SK-N-SH treated with all-trans-retinoic acid at 6 μM for 48 hours (cell line): ENCODE measurements at regions not wholly inside any gene's neighbourhood (a gene's known extent, or its start where the extent isn't known, plus 50 kb on each side); places are given as distances from the start of the nearest gene placed in this dataset.

Experiments used
- GLIS3 ChIP-seq: fragments of 250-450 bp; sonication (Bioruptor Pico); IDR thresholded peaks from 2 replicates; pipeline ENCODE4 v1.5.0; 2020; ENCODE audit warnings: mild to moderate bottlenecking, moderate library complexity
- ISL1 ChIP-seq: fragments of 250-450 bp; sonication (Bioruptor Pico); IDR thresholded peaks from 2 replicates; pipeline ENCODE4 v2.1.2; 2022; ENCODE audit warnings: mild to moderate bottlenecking, moderate library complexity
- OSR1 ChIP-seq: fragments of 250-450 bp; sonication (Bioruptor Pico); IDR thresholded peaks from 2 replicates; pipeline ENCODE4 v1.8.0; 2022; ENCODE audit warnings: moderate library complexity, mild to moderate bottlenecking, inconsistent platforms
- PPARA ChIP-seq: fragments of 250-450 bp; sonication (Bioruptor Pico); IDR thresholded peaks from 2 replicates; pipeline ENCODE4 v1.5.0; 2020; ENCODE audit warnings: mild to moderate bottlenecking, borderline replicate concordance
- RARB ChIP-seq: fragments of 250-450 bp; sonication (Bioruptor Pico); IDR thresholded peaks from 2 replicates; pipeline ENCODE4 v1.8.0; 2021; ENCODE audit warnings: mild to moderate bottlenecking, moderate library complexity
- TCF4 ChIP-seq: fragments of 250-450 bp; sonication (Bioruptor Pico); IDR thresholded peaks from 2 replicates; pipeline ENCODE4 v1.8.0; 2021; ENCODE audit warnings: mild to moderate bottlenecking, moderate library complexity, borderline replicate concordance
- TOX ChIP-seq: fragments of 250-450 bp; sonication (Bioruptor Pico); IDR thresholded peaks from 2 replicates; pipeline ENCODE4 v1.8.0; 2021; ENCODE audit warnings: mild to moderate bottlenecking, moderate library complexity, borderline replicate concordance
- ZNF8 ChIP-seq: fragments of 450-650 bp; formaldehyde crosslinking; IDR thresholded peaks from 2 replicates; pipeline ENCODE4 v1.5.0; 2020; ENCODE audit warnings: mild to moderate bottlenecking, moderate library complexity
- TF ChIP-seq, protein P1 (sequence below): fragments of 250-450 bp; sonication (Bioruptor Pico); IDR thresholded peaks from 2 replicates; pipeline ENCODE4 v1.5.1; 2021; ENCODE audit warnings: mild to moderate bottlenecking, moderate library complexity
- TF ChIP-seq, protein P2 (sequence below): fragments of 250-450 bp; sonication (Bioruptor Pico); IDR thresholded peaks from 2 replicates; pipeline ENCODE4 v1.8.0; 2020; ENCODE audit warnings: mild to moderate bottlenecking, moderate library complexity, borderline replicate concordance
- TF ChIP-seq, protein P3 (sequence below): fragments of 250-450 bp; sonication (Bioruptor Pico); IDR thresholded peaks from 2 replicates; pipeline ENCODE4 v1.5.0; 2020; ENCODE audit warnings: mild to moderate bottlenecking, moderate library complexity

DNA sequence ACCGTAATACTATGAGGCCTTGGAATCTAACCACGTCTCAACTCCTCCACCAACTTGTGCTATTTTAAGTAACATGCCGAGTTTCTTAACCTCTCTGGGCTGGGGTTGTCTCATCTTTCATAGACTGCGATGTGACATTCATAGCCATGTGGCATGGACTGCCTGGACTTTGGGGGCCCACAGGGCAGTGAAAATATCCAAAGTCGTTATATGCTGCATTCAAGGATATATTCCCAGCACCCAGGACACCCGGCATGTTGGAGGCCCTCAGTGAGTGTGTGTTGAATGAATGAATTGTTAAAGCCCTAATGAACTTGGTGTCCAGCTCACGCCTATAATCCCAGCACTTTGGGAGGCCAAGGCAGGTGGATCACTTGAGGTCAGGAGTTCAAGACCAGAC, 203.1 kb downstream of the CBLN1 start:
- no peak for TF ChIP-seq RARB
- TF ChIP-seq TOX (CRISPR knock-in tag): no peak
- TF ChIP-seq ISL1 (CRISPR knock-in tag): no peak
- TF ChIP-seq PPARA (CRISPR knock-in tag): no peak
- no peak for TF ChIP-seq GLIS3 (CRISPR knock-in tag)
- no peak for TF ChIP-seq TCF4
- TF ChIP-seq, protein P1, sequence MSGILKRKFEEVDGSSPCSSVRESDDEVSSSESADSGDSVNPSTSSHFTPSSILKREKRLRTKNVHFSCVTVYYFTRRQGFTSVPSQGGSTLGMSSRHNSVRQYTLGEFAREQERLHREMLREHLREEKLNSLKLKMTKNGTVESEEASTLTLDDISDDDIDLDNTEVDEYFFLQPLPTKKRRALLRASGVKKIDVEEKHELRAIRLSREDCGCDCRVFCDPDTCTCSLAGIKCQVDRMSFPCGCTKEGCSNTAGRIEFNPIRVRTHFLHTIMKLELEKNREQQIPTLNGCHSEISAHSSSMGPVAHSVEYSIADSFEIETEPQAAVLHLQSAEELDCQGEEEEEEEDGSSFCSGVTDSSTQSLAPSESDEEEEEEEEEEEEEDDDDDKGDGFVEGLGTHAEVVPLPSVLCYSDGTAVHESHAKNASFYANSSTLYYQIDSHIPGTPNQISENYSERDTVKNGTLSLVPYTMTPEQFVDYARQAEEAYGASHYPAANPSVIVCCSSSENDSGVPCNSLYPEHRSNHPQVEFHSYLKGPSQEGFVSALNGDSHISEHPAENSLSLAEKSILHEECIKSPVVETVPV (CRISPR knock-in tag): no peak
- TF ChIP-seq, protein P2, sequence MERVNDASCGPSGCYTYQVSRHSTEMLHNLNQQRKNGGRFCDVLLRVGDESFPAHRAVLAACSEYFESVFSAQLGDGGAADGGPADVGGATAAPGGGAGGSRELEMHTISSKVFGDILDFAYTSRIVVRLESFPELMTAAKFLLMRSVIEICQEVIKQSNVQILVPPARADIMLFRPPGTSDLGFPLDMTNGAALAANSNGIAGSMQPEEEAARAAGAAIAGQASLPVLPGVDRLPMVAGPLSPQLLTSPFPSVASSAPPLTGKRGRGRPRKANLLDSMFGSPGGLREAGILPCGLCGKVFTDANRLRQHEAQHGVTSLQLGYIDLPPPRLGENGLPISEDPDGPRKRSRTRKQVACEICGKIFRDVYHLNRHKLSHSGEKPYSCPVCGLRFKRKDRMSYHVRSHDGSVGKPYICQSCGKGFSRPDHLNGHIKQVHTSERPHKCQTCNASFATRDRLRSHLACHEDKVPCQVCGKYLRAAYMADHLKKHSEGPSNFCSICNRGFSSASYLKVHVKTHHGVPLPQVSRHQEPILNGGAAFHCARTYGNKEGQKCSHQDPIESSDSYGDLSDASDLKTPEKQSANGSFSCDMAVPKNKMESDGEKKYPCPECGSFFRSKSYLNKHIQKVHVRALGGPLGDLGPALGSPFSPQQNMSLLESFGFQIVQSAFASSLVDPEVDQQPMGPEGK: no peak
- no peak for TF ChIP-seq OSR1
- TF ChIP-seq, protein P3, sequence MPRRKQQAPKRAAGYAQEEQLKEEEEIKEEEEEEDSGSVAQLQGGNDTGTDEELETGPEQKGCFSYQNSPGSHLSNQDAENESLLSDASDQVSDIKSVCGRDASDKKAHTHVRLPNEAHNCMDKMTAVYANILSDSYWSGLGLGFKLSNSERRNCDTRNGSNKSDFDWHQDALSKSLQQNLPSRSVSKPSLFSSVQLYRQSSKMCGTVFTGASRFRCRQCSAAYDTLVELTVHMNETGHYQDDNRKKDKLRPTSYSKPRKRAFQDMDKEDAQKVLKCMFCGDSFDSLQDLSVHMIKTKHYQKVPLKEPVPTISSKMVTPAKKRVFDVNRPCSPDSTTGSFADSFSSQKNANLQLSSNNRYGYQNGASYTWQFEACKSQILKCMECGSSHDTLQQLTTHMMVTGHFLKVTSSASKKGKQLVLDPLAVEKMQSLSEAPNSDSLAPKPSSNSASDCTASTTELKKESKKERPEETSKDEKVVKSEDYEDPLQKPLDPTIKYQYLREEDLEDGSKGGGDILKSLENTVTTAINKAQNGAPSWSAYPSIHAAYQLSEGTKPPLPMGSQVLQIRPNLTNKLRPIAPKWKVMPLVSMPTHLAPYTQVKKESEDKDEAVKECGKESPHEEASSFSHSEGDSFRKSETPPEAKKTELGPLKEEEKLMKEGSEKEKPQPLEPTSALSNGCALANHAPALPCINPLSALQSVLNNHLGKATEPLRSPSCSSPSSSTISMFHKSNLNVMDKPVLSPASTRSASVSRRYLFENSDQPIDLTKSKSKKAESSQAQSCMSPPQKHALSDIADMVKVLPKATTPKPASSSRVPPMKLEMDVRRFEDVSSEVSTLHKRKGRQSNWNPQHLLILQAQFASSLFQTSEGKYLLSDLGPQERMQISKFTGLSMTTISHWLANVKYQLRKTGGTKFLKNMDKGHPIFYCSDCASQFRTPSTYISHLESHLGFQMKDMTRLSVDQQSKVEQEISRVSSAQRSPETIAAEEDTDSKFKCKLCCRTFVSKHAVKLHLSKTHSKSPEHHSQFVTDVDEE: no peak
- TF ChIP-seq ZNF8 (CRISPR knock-in tag): no peak
